CD14-positive monocyte (primary cell): ENCODE measurements at regions not wholly inside any gene's neighbourhood (a gene's known extent, or its start where the extent isn't known, plus 50 kb on each side); places are given as distances from the start of the nearest gene placed in this dataset.

Experiments used
- DNase-seq, 3 donors: peaks; one replicate each; pipeline ENCODE4 v3.0.0-alpha.2; 2011 to 2022
- H2AFZ ChIP-seq: 2 replicates; pipeline ENCODE4 v1.6.0; 2012; ENCODE audit warnings: mild to moderate bottlenecking, low read depth, low read length, inconsistent platforms; ENCODE audit not compliant: insufficient read depth, poor library complexity, severe bottlenecking
- H3K27ac ChIP-seq, 2 donors: 1 replicate in 1 of 2; 2 replicates in 1 of 2; pipeline ENCODE4 v1.5.1; 2012 to 2013; ENCODE audit warnings: low read length in 2 of 2, control low read depth in 1 of 2, inconsistent platforms in 1 of 2, low read depth in 1 of 2, mild to moderate bottlenecking in 1 of 2
- H3K27me3 ChIP-seq, 2 donors: one replicate each; pipeline versions ENCODE4 v1.6.0 to v1.6.1; 2011 to 2013; ENCODE audit warnings: low read length in 2 of 2; ENCODE audit not compliant: control insufficient read depth in 2 of 2, insufficient read depth in 2 of 2
- H3K36me3 ChIP-seq, 2 donors: replicated peaks in 1 of 2; 1 replicate in 1 of 2; 2 replicates in 1 of 2; pipeline versions ENCODE4 v1.5.1 to v1.6.1; 2012 to 2013; ENCODE audit warnings: low read length in 2 of 2, control low read depth in 1 of 2, inconsistent platforms in 1 of 2, mild to moderate bottlenecking in 1 of 2; ENCODE audit not compliant: insufficient read depth in 2 of 2, control insufficient read depth in 1 of 2
- H3K4me1 ChIP-seq, 2 donors: 1 replicate in 1 of 2; 2 replicates in 1 of 2; pipeline versions ENCODE4 v1.5.1 to v1.6.1; 2012 to 2013; ENCODE audit warnings: low read length in 2 of 2, control low read depth in 1 of 2, inconsistent platforms in 1 of 2, mild to moderate bottlenecking in 1 of 2, moderate library complexity in 1 of 2; ENCODE audit not compliant: insufficient read depth in 2 of 2, control insufficient read depth in 1 of 2
- H3K4me2 ChIP-seq: replicated peaks from 2 replicates; pipeline ENCODE3; 2012; ENCODE audit warnings: low read length, moderate library complexity, mild to moderate bottlenecking; ENCODE audit not compliant: poor library complexity, severe bottlenecking; ENCODE audit errors: extremely low read depth
- H3K4me3 ChIP-seq, 3 experiments: fragments of 200-600 bp in 1 of 3; sonication (generic) in 1 of 3; replicated peaks in 1 of 3; 1 replicate in 2 of 3; 2 replicates in 1 of 3; pipeline ENCODE4 v1.5.1; 2011 to 2013; ENCODE audit warnings: low read length in 3 of 3, mild to moderate bottlenecking in 3 of 3, control low read depth in 2 of 3, low read depth in 2 of 3, inconsistent platforms in 1 of 3, moderate library complexity in 1 of 3
- H3K79me2 ChIP-seq: 2 replicates; pipeline ENCODE4 v1.6.0; 2012; ENCODE audit warnings: mild to moderate bottlenecking, control low read depth, inconsistent platforms, low read length, moderate library complexity; ENCODE audit not compliant: insufficient read depth
- H3K9ac ChIP-seq: 2 replicates; pipeline ENCODE4 v1.6.0; 2017; ENCODE audit warnings: low read length, mild to moderate bottlenecking; ENCODE audit not compliant: insufficient read depth, poor library complexity, severe bottlenecking
- H3K9me3 ChIP-seq, 2 donors: replicated peaks in 1 of 2; 1 replicate in 1 of 2; 2 replicates in 1 of 2; pipeline versions ENCODE4 v1.5.1 to v1.6.1; 2012 to 2013; ENCODE audit warnings: low read length in 2 of 2, control low read depth in 1 of 2; ENCODE audit not compliant: control insufficient read depth in 1 of 2, insufficient read depth in 1 of 2
- H4K20me1 ChIP-seq: 2 replicates; pipeline ENCODE4 v1.6.0; 2012; ENCODE audit warnings: mild to moderate bottlenecking, low read length, control low read depth, moderate library complexity; ENCODE audit not compliant: insufficient read depth
- H3K27ac Mint-ChIP-seq, 7 donors: one replicate each; pipeline ENCODE4 v1.8.0; 2020; ENCODE audit warnings: mild to moderate bottlenecking in 7 of 7, mixed read lengths in 7 of 7, moderate library complexity in 6 of 7, inconsistent platforms in 2 of 7
- H3K27me3 Mint-ChIP-seq, 3 donors: one replicate each; pipeline ENCODE4 v1.8.0; 2021 to 2022; ENCODE audit warnings: low read depth in 3 of 3, mild to moderate bottlenecking in 3 of 3, mixed read lengths in 3 of 3, moderate library complexity in 3 of 3, inconsistent platforms in 1 of 3
- H3K36me3 Mint-ChIP-seq, 2 donors: one replicate each; pipeline ENCODE4 v1.8.0; 2020; ENCODE audit warnings: mixed read lengths in 2 of 2, inconsistent platforms in 1 of 2, mild to moderate bottlenecking in 1 of 2
- H3K4me1 Mint-ChIP-seq: one replicate; pipeline ENCODE4 v1.8.0; 2020; ENCODE audit warnings: mild to moderate bottlenecking, mixed read lengths
- H3K4me3 Mint-ChIP-seq, 2 donors: one replicate each; pipeline ENCODE4 v1.8.0; 2020; ENCODE audit warnings: mild to moderate bottlenecking in 2 of 2, mixed read lengths in 2 of 2, moderate library complexity in 1 of 2
- H3K9me3 Mint-ChIP-seq, 7 donors: one replicate each; pipeline ENCODE4 v1.8.0; 2020 to 2022; ENCODE audit warnings: mixed read lengths in 7 of 7, mild to moderate bottlenecking in 6 of 7, moderate library complexity in 6 of 7, inconsistent platforms in 2 of 7
- CTCF ChIP-seq: fragments of 200-600 bp; IDR thresholded peaks from one replicate; pipeline ENCODE4 v1.8.0; 2022; ENCODE audit warnings: antibody characterized with exemption, mild to moderate bottlenecking
- WGBS: methylation state at CpG from one replicate; pipeline ENCODE4 v1.1.5; 2013; ENCODE audit warnings: missing lambda C conversion rate; ENCODE audit not compliant: insufficient coverage; 5-methylcytosine and 5-hydroxymethylcytosine counted together
- intact Hi-C, 2 donors: fragments of 100-400 bp; cut with micrococcal nuclease; formaldehyde crosslinking; loops; one replicate each; pipeline versions ENCODE4 v1.15.0 to v1.15.1; 2023

- Histone ChIP-seq H3K9me3 (peaks cover 0 to 5% of the 10 kb centered on the region in 2 donors), H3K4me3 (no peak overlapping the region), H3K36me3 (no peaks in the 10 kb centered on the region), H2AFZ (no peak overlapping the region), H3K27me3 (no peaks in the 10 kb centered on the region), H3K27ac (no peak overlapping the region), H3K9ac (no peak overlapping the region), H3K4me1 (no peaks in the 10 kb centered on the region), H3K79me2 (no peaks in the 10 kb centered on the region), H4K20me1 (no peaks in the 10 kb centered on the region), H3K4me2 (no peak overlapping the region)
- H3K4me1 Mint-ChIP-seq = no peaks in the 10 kb centered on the region
- no peak overlapping the region for H3K27ac Mint-ChIP-seq
- intact Hi-C loops = no loop called here
- no peak for DNase-seq
- no peak for TF ChIP-seq CTCF
- H3K4me3 Mint-ChIP-seq = no peak overlapping the region
- peaks cover 5 to 18% (median 12%) of the 10 kb centered on the region in 7 donors for H3K9me3 Mint-ChIP-seq
- no peaks in the 10 kb centered on the region for H3K27me3 Mint-ChIP-seq
- WGBS = no CpG with 5 or more reads among the region's 4 CpGs
- H3K36me3 Mint-ChIP-seq = no peaks in the 10 kb centered on the region
These were observed 647.1 kb upstream of the NCAM2 start for GRCh38 chr21:20351138-20351537.

GRCh38 chr21:20353351-20353750 lies 644.9 kb upstream of the NCAM2 start:
- no peaks in the 10 kb centered on the region for H3K4me1 ChIP-seq
- DNase-seq = no peak
- Mint-ChIP-seq H3K27ac (no peak overlapping the region), H3K4me3 (no peak overlapping the region), H3K36me3 (no peaks in the 10 kb centered on the region), H3K4me1 (no peaks in the 10 kb centered on the region), H3K27me3 (no peaks in the 10 kb centered on the region), H3K9me3 (peaks cover 3 to 15% (median 7%) of the 10 kb centered on the region in 7 donors)
- no peak overlapping the region for H2AFZ ChIP-seq
- no peak overlapping the region for H3K4me3 ChIP-seq
- TF ChIP-seq CTCF = no peak
- H3K4me2 ChIP-seq = no peak overlapping the region
- H3K9ac ChIP-seq = no peak overlapping the region
- H3K36me3 ChIP-seq = no peaks in the 10 kb centered on the region
- H3K79me2 ChIP-seq = no peaks in the 10 kb centered on the region
- no CpG with 5 or more reads among the region's 2 CpGs for WGBS
- no peaks in the 10 kb centered on the region for H3K27me3 ChIP-seq
- H3K27ac ChIP-seq = no peak overlapping the region
- intact Hi-C loops = no loop called here
- no peaks in the 10 kb centered on the region for H3K9me3 ChIP-seq
- no peaks in the 10 kb centered on the region for H4K20me1 ChIP-seq
